GM18511 (cell line): ENCODE measurements at regions not wholly inside any gene's neighbourhood (a gene's known extent, or its start where the extent isn't known, plus 50 kb on each side); places are given as distances from the start of the nearest gene placed in this dataset.
"Not testable (repeated sequence)": the region's sequence is repeated elsewhere in the genome, so short reads cannot be mapped to it uniquely, and the experiment has no call there.

Experiments used
- ATAC-seq: cut with Tn5 transposase; IDR thresholded peaks from one replicate; pipeline ENCODE4 v1.9.1; 2021; ENCODE audit warnings: mild to moderate bottlenecking, moderate library complexity; ENCODE audit not compliant: unreplicated experiment

DNA sequence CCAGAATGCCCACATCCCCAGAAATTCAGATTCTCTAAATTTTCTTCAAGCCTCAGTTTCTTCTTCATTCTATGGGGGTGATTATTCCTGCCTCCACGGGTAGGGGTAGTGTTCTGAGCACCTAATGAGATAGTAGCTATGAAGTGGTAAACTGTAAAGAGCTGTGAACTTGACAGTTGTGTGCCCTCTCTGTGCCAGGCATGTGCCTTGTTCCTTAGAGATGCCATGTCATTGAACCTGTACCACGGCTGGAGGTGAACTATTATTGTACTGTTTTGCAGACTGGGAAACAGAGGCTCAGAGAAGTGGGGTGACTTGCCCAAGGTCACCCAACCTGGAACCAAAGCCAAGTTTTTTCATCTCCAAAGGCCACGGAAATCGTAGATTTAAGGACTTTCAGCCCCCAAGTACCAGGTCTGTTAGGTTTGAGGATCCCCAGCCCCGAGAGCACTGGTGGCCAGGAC lies 67.7 kb upstream of the SIRPA start:
- no peak for ATAC-seq

DNA sequence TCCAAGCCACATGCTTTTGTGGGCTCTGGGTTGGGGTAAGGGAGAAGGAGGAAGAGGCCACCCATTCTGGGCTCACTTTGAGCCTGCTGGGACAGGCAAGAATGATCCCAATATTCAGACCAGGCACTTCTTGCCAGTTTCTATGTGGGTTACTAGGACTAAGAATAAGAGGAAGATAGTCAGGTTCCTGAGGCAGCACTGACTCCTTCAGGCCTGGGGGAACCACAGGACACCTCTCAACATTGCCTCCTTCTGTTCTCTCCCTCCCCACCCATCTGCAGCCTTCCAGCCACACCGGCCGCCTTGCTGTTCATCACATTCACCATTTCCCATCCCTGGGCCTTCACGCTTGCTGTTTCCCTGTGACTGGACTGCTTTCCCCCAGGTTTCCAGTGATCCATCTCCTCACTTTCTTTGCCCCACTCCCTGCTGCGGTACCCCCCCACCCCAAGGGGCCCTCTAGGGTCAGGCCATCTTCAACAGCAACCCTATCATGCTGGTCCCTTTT lies 69.2 kb upstream of the SIRPA start:
- ATAC-seq = no peak

DNA sequence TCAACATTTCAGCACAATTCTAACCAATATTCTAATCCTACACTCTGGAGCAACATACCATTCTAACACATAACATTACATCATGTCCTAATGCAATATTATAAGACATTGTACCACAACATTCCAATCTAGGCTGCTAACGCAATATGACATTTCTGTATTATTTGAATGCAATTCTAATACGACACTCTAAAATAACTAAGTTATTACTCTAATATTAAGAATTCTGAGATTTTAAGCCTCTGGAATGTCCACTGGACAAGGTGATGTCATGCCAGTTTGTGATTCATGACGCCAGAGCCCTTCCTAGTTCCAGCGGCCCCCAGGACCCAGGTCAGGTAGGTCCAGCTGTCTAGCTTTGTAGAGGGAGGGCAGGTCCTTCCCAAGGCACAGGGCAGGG lies 69.7 kb upstream of the SIRPA start:
- ATAC-seq = no peak

DNA sequence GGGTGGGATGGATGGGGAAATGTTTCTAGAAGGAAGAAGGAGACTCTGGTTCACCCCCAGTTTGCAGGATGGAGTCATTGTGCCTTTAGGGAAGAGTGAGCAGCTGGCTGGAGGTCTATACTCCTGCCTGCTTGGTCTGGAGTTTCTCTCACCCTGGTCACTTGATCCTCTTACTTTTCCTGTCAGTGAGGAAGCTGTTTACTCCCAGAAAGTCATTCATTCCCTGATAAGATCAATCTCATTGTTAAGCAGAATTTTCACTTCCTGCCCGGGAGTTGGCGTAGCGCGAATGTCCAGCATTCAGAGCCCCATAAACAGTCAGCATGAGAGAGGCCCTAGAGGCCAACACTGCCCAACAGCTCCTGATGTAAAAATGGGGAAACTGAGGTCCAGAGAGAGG lies 70.4 kb upstream of the SIRPA start:
- ATAC-seq = no peak

DNA sequence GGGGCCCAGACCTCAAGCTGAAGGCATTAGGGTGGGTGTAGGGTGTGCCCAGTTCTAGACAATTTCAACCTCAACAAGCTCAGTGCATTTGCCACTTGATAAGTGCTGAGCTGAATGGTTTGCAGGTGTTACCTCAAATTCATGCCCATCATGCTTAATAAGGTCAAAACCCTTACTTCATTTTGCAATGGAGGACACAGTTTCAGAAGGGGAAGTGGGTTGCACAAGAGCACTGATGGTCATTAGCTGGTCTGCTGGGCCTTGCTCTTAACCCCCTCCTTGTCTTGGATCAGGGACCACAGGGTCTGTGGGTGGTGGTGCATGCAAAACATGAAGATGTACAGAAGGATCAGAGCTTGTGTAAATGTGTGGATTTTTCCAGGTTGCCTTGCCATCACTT lies 71.0 kb upstream of the SIRPA start:
- ATAC-seq = no peak

DNA sequence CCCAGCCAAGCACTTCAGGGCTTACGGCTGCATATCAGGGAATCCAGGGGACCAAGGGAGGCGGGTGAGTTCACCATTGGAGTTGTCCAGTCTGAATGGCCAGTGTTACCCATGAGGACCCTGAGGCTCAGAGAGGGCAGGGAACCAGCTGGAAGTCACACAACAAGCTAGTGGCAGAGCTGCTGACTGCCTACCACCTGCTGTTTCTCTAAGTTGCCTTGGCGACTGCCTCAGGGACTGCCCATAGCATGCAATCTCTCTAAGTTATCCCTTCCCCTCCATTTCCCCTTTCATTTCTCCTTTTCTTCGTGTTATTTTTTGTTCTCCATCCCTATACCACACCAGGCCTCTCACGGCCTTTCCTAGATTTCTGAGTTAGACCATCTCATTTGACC lies 71.8 kb upstream of the SIRPA start:
- ATAC-seq = no peak

DNA sequence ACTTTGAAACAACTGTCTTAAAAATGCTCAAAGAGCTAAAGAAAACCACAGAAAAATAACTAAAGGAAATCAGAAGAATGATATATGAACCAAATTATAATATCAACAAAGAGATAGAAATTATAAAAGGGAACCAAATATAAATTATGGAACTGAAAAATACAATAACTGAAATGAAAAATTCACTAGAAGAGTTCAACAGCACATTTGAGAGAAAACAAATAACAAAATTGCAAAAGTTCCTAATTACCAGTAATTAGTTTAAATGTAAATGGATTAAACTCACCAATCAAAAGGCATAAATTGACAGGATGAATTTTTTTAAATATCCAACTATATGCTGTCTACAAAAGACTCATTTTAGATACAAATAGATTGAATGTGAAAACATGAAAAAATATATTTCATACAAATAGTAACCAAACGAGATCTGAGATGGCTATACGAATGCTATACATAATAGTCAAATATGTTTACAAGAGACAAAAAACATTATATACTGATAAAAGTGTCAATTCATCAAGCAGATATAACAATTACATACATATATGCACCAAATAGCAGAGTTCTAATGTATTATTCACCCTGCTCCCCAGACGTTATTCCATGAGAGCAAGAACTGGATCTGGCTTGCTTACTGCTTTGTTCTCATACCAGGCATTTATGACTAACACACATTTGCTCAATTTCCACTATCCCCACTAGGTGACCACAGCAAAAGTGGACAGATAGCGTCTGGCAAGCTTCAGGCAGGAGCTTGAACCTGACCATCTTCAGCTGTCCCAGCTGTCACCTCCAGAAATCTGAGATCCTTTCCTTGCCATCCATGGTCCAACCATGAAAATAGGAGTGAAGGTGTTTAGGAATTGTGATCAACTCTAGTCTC lies 72.4 kb upstream of the SIRPA start:
- ATAC-seq = no peak

DNA sequence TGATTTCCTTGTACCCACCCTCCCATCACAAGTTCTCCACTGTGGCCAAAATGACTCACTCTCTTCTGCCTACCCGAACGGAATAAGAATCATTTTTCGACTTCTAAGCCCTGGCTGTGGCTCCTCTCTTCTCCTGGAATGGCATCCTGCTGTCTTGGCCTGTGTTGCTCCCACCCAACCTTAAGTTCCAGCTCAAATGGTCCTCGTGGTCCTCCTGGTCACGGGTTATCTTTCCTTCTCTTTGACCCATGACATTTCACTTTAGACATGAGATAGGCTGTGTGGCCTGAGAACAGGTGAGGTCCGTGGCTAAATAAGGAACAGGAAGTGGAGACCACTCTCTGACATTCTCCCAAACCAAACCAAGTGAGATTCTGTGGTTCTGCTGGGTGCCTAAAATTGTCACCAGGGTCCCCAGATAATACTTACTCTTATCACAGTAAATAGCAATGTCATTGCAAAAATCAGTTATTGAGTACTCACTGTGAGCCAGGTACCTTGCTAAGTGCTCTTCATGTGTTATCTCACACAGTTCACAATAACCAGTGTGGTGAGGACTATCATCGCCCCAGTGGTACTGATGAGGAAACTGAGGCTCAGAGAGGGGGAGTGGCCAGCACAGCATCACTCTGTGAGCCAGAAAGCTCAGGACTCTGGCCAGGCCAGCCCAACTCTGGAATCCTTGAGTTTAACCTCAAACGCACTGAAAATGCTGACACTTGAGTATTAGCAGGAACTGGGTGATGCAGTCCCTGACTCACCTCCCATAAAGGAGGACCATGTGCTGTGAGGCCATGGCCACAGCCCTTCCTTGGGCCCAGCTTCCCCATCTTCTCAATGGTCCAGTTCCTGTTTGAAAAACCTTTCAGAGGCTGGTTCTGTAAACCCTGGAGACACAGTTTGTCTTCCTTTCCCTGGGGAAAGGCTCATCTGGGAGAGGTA lies 74.8 kb upstream of the SIRPA start:
- ATAC-seq = no peak

DNA sequence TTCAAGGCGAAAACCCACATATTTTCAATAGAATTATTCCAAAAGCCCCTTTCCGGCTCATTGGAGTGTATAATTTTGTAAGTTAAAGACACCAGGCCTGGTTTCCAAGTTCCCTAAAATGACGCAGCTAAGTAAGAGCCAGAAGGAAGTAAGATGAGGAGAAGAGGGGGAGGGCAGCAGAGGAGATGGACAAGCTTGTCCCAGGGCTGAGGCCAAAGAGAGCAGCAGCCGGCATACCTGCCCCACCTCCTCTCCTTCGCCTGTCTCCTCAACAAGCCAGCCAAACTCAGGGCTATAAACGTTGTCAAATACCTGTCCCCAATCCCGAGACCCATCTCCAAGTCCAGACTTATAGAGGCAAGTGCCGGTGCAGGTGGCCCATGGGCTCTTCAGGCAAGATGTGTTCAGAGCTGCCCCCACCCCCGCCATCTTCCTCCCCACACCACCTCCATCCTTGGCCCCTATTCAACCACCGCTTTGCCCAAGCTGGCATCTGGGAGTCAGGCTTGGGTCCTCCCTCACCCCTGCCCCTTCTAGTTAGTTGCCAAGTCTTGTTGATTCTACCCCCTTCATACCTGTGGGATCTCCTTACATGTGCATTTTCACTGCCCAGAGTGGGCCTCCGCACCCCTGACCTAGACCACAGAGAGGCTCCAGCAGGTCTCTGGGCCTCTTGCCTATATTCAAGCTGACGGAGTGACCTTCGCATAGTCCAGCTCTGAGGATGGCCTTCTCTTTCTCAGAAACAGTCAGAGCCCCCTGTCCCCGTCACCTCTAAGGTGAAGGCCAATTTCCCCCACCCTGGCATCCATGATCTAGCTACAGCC lies 75.7 kb upstream of the SIRPA start:
- ATAC-seq = no peak

DNA sequence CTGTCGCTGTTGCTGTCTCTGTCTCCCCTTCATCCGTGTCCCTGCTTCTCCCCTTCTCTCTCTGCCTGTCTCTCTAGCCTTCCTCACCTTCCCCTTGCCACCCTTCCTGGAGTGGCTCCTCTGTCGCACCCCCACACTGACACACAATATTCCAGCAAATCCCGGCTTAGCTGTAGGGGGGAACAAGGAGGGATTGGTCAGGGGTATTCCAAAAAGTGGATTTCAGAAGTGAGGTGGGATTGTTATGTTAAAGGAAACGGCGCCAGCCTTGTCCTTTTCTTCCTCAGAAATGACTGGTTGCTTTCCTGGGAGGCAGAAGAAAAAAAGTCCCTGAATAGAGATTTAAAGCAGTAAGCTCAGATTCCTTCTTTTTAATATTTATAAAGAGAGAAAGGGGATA lies 76.3 kb upstream of the SIRPA start:
- ATAC-seq = no peak

DNA sequence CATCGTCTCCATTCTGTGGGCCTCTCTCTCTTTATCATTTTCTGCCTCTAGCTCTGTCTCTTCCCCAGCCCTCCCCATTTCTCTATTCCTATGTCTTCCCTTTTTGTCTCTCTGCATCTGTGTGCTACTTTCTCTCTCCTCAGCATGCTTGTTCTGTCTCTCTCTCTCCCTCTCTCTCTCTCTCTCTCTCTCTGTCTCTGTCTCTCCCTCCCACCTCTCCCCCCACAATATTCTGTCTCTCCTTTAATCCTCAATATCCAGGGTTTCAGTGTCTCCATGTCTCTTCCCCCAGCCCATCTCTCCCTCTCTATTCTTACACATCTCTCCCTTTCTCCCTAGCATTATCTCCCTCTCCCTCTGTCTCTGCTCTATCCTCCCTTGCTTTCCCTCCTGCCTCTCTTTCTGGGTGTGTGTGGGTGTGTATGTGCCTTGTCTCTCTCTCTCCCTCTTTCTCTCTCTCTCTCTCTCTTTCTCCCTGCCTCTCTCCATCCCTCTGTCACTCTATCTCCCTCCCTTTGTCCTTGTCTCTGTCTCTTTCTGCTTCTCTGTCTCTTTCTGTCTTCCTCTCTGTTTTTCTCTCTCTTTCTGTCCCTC lies 76.9 kb upstream of the SIRPA start:
- no peak for ATAC-seq

DNA sequence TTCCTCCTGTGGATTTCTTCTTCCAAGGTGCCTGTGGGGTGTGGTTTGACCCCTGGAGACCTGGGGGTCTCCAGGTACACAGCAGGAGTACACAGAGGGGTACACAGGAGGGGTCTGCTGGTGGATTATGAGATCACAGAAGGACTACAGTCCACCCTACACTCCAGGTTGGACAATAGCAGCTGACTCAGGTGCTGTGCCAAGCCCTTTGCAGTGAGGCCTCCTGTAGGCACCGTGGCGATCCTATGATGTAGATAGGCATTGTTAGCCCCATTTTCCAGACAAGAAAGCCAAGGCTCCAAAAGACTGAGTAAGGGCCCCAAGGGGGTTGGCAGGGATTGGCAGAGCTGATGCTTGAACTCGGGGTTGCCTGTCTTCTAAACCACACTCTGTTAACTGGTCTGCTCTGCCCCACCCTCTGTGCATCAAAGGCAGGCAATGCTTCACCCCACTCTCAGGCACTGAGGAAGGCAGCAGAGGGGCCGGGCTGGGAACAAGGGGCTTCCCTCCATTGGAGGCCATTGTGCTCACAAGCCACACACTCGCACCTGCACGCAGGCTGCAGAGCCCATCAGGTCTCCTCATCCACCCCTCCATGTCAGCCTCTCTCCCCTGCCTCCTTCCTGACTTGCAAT lies 77.5 kb upstream of the SIRPA start:
- no peak for ATAC-seq

DNA sequence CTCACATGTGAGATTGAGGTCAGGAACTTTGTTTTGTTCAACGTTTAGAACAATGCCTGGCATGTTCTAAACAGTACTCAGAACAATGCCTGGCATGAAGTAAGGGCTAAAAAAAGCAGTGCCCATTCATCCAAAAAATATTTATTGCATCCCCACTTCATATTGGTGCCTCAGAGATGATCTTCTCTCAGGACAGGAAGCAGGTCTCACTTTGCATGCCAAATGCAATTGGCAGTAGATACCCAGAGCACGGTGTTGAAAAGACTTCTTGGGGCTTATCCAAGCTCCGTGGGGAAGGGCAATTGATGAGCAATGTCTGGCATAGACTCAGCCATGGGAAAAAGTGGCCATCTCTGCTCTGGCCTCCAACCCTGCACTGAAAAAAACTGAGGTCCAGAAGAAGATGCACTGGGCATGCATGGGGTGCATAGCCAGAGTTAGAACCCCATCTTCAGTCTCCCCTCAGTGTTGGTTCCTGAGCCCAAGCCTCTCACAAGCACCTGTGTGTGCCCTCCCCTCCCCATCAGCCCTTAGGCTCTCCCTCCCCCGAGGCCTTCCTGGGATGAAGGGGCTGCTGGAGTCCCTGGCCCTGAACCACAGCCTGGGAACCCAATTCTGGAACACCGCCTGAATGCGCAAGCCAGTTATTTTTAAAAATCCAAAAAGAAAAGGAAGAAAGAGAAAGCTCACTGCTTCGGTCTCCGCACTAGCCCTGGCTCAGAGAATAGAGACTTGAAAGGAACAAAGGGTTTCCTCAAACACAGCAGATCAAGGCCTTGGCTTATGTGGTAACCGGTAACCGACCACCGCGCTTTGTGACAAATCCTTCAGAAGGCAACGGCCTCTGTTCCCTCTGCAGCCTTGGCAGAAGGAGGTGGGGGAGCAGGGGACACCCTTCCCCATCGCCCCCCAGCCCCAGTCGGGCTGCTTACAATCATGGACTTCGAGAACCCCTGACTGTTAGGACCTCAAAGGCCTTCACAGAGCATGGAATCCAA lies 78.5 kb upstream of the SIRPA start:
- no peak for ATAC-seq

DNA sequence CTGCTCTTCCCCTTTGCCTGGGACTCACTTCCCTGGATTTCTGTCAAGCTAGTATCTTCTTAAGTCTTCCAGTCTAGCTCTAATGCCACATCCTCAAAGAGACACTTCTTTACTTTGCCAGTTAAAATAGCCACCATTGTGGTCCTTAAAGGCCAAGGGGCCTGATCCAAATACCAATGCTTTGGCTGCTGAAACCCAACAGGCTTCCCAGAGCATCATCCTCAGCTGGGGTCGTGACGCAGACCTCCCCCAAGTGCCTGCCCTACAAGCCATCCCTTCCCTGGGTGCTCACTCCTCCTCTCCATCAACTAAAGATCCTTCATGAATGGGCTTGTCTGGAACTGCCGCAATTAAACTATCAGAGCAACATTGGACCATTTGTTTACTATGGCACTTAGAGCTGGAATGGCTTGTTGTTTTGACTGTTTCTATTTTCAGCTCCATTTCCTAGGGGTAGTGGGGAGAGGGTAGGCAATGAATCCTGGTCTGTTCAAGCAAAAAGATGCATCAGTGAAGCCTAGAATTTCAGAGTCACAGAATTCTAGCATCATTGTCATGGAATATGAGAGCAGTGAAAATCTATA lies 79.6 kb upstream of the SIRPA start:
- ATAC-seq = no peak

DNA sequence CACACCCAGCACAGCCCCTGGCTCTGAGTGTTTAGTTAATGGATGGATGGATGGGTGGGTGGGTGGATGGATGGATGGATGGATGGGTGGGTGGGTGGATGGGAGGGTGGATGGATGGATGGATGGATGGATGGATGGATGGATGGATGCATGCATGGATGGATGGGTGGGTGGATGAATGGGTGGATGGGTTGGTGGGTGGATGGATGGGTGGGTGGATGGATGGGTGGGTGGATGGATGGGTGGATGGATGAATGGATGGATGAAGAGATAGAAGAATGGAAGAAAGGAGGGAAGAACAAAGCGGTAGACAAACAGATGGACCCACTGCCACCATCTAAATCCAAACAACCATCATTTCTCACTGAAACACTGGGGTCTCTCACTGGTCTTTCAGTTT lies 80.3 kb upstream of the SIRPA start:
- ATAC-seq = not testable (repeated sequence)

DNA sequence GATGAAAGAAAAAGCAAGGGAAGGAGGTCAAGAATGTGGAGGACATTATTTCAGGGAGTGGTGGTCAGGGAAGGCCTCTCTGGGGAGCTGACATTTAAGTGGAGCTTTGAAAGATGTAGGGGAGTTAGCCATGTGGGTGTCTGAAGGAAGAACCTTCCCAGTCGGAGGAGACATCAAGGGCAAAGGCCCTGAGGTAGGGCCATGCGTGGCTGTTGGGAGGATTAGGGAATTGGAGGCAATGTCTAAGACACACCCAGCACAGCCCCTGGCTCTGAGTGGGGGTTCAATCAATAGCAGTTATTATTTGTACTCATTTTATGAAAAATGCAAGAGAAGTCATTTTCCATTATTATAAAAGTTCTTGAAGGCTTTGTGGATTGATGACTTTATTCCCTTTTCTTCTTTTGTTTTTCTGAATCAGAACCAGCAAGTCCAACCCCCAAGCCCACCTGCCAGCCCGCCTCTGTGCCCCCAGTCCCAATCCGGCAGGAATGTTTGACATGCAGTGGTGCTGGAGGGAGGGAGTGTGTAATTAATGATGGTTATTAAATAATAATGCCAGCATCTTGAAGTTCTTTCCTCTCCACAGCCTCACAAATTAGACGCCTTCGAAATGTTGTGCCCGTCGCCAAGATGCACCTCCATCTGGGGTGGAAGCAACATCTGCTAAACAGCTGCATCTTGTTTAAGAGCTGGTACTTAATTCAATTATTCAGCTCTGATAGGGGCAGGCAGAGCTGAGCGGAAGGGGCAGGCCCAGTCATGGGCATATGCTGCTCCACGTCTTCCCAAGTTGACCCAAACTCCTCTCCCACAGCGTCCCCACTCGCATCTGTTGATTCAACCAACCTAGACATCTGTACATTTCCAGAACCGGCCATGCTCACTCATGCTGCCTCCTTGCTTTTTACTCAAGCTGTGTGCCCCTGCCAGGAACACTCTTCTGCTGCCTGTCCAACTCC lies 81.3 kb upstream of the SIRPA start:
- ATAC-seq = no peak

DNA sequence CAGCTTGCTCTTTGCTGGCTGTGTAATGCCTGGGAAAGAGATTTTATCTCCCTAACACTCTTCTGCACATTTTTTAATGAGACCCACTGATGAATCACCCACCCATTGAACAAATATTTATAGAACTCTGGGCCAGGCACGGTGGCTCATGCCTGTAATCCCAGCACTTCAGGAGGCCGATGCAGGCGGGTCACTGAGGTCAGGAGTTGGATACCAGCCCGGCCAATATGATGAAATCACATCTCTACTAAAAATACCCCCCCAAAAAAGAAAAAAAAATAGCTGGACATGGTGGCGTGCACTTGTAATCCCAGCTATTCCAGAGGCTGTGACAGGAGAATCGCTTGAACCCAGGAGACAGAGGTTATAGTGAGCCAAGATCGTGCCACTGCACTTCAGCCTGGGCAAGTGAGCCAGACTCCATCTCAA lies 82.1 kb upstream of the SIRPA start:
- ATAC-seq = no peak
